Left forelimb (tissue), 1 donor: ENCODE measurements at regions not wholly inside any gene's neighbourhood (a gene's known extent, or its start where the extent isn't known, plus 50 kb on each side); places are given as distances from the start of the nearest gene placed in this dataset.

ENCODE experiments used
- DNase-seq: peaks from one replicate; pipeline ENCODE4 v3.0.0-alpha.2; 2018; ENCODE audit warnings: low spot score

DNA sequence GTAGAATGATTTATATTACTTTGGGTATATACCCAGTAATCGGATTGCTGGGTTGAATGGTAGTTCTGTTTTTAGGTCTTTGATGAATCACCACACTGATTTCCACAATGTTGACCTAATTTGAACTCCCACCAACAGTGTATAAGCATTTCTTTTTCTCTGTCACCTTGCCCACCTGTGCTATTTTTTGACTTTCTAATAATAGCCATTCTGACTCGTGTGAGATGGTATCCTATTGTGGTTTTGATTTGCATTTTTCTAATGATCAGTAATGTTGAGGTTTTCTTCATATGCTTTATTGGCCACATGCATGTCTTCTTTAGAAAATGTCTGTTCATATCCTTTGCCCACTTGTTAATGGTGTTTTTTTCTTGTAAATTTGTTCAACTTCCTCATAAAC is 340.8 kb downstream of the PLOD2 start:
- no peak for DNase-seq

DNA sequence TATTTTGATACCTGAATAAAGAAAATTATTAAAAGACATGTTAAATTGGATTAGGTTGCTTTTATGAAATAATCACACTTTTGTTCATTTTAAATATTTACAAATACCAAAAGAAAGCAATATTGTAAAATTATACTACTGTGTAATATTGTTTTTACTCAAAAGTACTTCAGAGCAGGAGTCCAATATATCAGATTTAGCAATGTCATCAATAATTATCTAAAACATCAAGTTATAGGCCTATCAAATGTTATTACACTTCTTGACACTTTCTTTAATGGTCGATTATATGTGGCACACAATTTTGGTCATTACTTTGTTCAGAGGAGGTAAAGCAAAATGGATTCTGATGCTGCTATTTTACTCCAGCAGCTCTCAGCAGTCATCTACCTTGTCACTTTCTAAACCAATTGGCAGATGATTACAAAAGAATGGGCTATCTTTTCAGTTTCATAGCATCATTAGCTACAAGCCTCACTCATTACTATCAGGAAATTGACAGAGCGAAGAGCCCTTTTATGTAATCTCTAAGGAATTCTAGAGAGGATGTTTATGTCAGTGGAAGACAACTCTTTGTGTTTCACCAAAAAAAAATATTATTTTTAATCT is 318.6 kb downstream of the PLOD2 start:
- DNase-seq = no peak

DNA sequence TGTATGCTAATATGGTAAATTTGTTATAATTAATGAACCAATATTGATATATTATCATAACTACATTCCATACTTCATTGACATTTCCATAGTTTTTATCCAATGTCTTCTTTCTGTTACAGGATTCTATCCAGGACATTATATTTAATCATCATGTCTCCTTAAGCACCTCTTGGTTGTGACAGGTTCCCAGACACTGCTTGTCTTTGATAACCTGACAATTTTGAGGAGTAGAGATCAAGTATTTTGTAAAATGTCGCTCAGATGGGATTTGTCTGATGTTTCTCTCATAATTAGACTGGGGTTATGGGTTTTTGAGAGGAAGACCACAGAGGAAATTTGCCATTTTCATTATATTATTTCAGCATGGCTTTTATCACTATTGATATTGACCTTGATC is 317.4 kb downstream of the PLOD2 start:
- DNase-seq = no peak

DNA sequence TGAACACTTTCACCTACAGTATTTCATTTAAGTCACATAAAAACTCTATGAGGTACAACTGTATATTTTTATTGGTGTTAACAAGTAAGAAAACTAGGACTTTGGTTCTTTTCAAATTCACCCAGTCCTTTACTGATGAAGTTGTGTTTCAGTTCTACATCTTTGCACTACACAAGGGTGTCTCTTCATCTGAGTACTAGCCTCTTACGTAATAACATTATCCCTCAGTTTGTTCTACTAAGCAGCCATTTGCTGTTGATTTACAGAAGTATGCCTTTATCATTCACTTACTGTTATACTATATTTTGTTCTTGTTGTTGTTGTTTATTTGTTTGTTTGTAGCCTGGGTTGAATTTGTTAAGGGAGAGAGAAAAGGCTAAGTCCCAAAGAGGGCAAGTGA is 311.9 kb downstream of the PLOD2 start:
- no peak for DNase-seq

DNA sequence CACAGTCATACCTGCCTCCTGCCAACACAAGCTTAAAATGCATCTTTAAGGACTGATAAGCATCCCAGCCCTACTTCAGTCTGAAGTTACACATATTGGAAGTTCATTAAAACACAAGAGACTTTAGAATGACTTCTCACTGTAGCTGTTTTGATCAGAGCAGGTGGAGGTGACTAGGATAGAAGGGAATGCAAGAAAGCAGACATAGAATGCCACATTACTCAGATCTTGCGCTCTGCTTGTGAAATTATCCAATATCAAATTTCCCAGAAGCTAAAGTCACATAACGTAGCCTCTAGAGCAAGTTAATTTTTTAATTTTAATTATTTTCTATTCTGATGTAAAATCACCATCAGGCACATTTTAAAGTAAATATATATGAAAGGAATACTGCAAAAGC is 306.5 kb downstream of the PLOD2 start:
- DNase-seq = no peak

DNA sequence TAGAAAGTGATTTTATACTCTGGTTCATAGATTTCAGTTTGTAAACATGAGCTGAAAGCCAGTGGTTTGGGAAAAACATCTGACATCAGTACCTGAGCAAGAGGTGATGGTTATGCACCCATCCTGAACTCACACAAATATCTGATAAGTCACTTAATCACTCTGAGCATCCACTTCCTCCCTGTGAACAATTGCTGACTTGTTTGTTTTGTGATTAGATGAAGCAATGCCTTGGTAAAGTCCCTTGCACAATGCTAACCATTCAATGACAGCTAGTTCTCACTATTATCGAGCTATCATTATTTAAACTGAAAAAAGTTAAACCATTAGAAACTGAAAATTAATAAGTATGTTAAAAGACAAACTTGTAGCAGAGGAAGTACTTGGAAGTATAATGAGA is 303.0 kb downstream of the PLOD2 start:
- DNase-seq = no peak

DNA sequence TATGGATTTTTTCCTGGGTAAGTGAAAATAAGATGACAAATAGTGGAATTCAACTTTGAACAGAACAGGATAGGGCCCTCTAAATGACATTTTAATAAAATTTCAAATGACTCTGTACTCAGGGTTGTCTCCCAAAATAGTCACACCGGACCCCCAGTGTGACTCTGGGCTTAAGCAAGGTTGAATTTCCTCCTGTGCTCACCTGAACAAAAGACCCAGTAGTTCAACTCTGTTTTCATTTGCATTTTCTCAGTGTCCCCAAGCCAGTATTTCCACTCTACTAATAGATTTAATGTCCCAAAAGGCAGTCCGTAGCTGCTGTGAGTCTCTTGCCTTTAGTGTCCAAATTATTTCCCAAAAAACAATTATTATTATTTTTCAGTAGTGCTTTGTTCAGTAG is 296.6 kb downstream of the PLOD2 start:
- no peak for DNase-seq

DNA sequence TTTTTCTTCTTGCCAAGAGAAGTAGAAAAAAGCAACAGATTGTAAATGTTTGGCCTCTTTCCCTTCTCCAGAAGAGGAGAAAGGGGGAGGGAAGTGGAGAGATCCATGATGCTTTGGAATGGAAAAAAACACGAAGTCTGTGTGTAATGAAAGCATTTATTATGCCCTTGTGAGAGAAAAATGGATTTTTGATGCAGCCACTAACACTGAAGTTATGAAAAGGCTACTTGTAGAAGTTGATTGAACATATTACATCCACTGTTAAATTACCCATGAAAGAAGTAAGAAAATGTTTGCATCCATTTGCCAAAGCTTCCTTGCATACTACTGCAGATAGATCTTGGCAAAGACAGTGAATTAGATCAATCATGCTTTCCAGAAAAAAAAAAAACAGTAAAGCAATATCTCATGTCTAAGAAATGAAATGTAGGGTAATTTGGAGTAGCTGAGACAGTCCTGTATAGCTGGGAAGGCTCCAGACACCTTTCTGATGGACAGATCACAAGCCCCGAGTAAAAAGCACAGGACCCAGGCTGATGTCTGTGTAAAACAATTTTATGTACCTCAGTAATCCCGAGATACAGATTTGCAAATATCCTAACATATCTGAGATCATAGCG is 295.5 kb downstream of the PLOD2 start:
- DNase-seq = no peak

DNA sequence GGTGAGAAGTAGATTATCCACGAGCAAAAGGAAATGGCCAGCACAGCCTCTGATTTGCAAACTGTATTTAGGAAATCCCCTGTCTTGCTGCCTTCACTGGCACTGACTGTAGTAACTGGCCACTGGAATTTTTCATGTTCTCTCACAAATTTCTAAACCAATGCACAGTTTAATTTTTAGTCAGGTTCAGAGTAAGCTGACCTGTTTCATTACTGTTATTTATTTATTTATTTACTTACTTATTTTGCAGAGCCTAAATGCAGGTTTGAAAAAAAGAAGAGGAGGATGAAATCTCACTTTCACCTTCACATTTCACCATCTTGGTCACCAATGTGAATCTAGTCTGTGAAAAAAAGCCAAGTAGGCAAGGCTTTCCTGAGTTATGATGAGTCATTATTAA is 291.0 kb downstream of the PLOD2 start:
- DNase-seq = no peak

DNA sequence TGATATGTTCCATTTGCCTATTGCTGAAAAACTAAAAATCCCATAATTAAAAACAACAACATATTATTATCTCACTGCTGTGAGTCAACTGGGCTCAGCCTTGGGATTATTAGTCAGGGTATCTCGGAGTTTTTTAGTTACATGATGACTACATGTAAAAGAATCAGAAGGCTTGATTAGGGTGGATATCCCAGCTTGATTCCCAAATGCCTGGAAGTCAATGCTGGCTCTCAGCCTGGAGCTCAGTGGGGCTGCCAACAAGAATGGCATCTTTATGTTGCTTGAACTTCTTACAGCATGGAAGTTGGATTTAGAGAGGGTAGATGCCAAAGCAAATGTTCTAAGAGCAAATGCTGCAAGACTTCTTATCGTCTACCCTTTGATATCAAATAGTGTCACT is 278.5 kb downstream of the PLOD2 start:
- no peak for DNase-seq

DNA sequence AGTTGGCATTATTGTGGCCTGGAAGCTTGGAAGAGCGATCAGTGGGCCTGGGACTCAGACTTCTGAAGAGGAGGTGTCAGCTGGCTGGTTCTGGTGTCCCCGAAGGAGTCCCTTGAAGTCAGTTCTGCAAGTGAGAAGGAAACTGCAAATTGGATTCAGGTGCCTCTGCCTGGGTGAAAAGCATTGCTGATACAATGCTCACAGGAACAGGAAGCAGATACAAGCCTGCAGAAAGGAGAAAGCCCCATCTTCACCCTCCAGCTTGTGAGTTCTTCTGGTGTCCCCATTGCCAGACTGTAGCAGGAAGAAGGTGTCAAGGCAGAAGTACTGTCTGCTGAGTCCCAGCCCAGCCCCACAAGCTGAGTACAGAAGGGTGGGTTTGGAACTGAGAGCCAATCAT is 271.3 kb downstream of the PLOD2 start:
- no peak for DNase-seq

DNA sequence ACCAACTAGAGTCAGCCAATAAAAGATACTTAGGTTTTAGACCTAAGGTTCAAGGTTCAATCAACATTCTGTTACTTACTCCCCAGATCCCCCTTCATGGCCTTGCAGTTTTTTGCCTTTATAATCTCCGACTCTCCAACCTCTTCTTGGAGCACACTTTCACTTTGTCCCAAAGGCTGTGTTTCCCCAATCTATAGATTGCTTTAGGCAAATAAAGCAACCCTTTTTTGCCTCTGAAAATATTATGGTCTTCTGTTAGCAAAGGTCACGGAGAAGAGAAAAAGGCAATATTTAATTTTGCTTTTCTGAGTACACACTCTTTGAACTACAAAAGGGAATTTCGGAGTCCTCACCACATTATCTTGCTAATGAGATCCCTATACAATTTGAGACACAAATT is 268.1 kb downstream of the PLOD2 start:
- DNase-seq = no peak

DNA sequence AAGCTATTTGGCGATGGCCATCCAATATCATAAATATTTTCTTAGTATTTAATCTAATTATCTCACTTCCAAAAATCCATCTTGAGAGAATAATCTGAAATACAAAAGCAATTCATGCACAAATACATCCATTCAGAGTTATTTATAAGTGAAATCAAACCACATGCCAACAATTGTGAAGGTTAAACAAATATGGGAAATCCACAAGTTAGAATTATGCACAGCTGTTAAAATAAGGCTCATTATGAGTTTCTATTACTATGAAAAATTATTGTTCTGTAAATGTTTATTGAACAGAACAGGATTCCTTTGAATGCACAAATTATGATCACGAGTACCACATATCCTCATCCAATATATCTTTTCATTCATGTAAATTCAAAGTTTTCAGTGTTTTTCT is 267.7 kb downstream of the PLOD2 start:
- no peak for DNase-seq

DNA sequence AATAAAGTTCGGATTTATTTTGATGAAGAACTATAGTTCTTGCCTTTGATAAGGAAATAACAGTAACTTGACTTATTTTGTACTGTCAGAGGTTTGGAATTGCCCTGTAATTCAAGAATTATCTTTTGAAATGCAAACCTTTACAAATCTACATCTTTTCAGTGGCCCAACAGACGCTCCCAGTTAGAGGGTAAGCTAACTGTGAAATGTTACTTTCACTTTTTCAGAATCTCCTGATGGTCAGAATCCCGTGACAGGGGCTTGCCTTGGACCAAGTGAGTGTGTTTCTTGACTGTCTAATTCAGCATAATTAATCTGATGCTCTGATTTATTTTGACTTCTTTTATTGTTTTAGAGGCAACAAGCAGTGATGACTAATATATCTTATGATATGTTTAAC is 262.5 kb downstream of the PLOD2 start:
- no peak for DNase-seq

DNA sequence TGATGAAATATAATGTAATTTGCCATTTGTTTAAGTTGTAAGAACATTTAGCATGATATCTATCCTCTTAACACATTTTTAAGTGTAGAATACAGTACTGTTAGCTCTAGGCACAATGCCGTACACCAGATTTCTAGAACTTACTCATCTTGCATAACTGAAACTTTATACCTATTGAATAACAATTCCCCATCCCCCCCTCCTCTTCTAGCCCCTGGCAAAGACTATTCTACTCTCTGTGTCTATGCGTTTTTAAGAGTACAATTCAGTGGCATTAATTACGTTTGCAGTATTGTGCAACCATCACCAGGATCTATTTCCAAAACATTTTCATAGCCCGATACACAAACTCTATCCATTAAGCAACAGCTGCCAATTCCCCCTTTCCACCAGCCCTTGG is 261.7 kb downstream of the PLOD2 start:
- no peak for DNase-seq

DNA sequence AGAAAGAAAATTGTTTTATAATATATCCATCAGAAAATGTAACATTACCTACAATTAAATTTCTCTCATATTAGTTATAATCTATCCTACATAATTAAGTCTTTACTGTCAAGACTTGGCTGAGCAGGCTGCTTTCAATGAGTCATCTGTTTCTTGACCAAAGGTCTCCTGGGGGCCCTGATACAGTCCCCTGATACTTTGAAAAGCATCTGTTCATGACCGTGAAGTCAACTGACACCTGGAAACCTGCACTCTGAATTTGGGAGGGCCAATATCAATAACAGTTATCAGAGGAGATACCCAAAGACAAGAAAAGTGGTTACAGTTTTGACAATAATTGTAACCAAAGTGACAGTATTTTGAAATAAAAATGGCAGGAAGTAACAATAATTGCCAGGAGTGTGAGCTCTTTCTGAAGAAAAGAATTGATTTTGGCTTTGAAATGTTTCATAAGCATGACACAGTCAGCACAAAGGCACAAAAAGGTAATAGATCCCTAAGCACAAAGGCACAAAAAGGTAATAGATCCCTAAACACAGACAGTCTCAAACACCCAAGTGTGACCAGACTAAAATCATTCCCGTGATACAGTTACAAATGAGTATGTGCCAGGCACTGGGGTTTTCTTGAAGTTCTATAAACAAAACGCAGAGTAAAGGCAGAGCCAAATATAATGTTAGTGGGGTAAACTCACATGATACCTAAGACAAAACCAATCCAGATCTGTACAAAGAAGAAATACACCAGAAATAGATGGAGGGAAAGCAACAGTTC is 260.7 kb downstream of the PLOD2 start:
- no peak for DNase-seq

DNA sequence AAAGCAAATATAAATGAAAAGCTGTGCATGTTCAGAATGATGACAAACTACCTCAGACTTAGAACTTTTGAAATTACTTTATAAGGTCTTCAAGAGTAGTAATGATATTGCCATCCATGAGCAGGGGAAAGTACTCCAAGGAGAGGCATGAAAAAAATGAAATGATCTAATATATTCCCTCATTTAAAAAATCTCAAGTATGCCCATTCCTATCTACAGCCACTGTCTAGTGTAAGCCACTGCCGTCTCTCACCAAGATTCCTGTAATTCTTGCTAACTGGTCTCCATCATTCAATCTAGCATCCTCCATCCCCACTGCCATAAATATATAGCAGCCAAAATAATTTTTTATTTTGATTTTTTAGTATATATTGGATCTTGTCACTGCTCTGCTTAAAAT is 258.8 kb downstream of the PLOD2 start:
- no peak for DNase-seq

DNA sequence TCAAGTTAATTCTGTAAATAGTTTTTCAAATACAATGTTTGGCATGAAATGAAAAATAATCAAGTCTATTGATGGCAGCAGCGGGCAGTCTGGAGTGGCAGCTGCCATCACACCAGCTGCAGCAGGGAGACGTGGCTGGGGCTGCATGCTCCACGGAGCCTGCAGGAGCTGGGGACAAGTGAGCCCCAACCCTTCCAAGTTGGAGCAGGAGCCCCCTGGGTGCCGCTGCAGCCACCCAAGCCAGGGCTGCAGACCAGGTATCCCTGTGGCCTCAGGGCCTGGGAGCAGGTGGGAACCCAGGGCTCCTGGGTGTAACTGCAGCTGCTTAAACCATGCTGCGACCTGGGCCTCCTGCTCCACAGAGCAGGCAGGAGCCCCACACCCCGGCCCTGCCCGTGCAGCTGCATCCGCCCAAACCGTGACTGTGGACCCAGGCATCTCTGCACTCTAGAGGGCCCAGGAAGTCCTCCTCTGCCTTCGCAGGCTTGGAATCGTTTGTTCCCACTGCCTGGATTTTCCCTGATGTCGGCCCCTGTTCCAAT is 257.4 kb downstream of the PLOD2 start:
- DNase-seq = no peak

DNA sequence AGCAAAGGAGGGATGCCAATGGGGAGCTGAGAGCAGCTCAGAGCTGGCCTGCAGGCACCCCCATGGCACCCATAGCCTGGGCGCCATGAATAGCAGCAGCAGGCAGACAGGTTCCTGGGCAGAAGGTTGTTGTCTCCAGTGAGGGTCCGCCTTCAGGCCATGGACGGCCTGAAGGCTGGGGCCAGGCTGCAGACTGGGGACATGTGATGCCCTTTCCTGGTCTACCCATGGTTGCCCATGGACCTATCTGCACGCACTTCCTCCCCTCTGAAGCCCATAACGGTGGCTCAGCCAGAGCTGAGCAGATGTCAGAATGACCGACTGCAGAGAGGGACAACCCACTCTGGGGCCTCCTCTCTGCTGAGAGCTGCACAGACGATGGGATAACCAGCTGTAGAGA is 256.8 kb downstream of the PLOD2 start:
- no peak for DNase-seq

DNA sequence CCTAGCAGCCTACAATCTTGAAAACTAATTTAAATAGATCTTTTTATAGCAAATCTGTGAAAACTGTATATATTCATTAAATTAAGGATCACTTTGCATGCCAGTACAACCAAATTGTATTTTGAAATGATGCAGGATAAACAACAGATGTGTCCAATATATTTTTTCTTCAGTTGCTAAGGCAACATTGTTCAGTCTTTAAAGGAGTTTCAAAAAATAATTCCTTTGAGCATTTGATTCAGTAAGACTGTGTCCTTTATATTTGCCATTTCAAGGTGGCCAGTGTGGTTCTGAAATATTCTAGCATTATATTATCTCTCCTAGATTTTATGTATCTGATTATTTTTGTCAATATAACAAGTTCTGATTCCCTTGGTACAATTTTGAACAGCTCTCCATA is 254.7 kb downstream of the PLOD2 start:
- DNase-seq = no peak

DNA sequence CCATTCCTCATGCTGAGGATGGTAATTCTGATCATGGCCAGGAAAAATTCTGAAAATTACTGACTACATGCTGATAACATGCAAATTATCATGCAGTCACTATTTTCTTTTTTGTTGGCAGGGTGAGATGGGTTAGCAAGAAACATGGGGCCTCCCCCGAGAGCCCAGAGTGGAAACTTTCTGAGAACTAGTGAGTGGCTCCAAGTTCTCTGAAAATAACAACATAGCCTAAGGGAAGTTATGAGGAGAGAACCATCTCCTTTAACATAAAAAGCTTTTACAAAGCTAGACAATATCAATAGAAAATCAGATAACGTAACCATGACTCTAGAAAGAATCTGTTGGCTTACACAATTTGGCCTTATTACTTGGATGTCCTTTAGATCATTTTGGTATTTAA is 254.2 kb downstream of the PLOD2 start:
- DNase-seq = no peak

DNA sequence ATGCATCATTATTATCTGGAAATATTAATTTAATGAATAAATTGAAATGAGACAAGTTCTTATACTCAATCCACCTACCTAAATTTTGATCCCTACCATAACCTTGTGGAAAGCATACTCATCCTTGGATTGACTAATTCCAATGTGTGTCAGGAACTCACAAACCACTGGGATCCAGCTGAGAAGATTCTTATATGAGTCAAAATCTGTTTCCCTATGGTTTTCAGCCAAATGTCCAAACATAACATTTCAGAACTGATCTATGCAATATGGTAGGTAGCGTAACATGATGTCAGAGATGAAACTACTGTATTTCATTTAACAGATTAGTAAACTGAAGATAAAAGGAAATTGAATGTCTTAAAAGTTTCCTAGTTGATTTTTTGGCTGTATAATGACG is 250.0 kb downstream of the PLOD2 start:
- no peak for DNase-seq

DNA sequence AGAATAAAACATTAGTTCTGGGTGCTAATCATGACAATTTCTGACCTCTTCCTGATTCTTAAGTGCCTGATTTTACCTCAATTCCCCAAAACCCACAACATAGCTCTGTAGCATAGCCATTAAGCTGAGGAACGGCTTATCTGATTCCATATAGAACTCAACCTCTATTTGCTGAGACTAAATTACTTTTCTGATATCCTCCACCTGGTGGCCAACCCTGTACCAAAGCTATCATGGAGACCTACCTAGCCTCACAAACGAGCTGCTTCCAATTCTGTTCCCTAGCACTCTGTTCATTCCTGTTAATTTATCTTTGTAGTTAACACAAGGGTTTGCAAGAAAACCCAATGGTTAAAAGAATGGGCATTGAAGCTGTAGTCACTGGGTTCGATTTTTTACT is 245.2 kb downstream of the PLOD2 start:
- no peak for DNase-seq
